A673 (cell line): ENCODE measurements at regions not wholly inside any gene's neighbourhood (a gene's known extent, or its start where the extent isn't known, plus 50 kb on each side); places are given as distances from the start of the nearest gene placed in this dataset.

Source experiments
- EZH2 ChIP-seq: fragments of 200-600 bp; sonication (generic); IDR thresholded peaks from 2 replicates; pipeline ENCODE4 v1.6.1; 2017; ENCODE audit warnings: borderline replicate concordance, low read depth, mild to moderate bottlenecking, mixed read lengths, antibody characterized with exemption, low read length; ENCODE audit not compliant: poor library complexity, severe bottlenecking
- TF ChIP-seq, protein P1 (sequence below): fragments of 300-800, 200-600 bp; sonication (generic); conservative IDR thresholded peaks from 2 replicates; pipeline ENCODE4 v1.5.1; 2017; ENCODE audit warnings: low read depth, mild to moderate bottlenecking, antibody characterized with exemption, low read length, moderate library complexity, mixed read lengths

DNA sequence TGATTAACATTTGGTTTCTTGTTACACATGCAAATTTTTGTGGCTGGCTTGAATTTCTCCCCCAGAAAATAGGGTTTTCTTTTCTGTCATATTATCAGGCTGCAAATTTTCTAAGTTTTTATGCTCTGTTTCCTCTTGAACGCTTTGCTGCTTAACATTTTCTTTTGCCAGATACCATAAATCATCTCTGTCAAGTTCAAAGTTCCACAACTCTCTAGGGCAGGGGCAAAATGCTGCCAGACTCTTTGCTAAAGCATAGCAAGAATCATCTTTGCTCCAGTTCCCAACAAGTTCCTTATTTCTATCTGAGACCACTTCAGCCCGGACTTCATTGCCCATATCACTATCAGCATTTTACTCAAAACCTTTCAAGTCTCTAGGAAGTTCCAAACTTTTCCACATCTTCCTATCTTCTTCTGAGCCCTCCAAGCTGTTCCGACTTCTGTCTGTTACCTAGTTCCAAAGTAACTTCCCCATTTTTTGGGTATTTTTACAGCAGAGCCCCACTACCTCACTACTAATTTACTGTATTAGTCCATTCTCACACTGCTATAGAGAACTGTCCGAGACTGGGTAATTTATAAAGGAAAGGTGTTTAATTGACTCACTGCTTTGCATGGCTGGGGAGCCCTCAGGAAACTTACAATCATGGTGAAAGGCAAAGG lies 486.9 kb upstream of the NCAM2 start:
- TF ChIP-seq, protein P1, sequence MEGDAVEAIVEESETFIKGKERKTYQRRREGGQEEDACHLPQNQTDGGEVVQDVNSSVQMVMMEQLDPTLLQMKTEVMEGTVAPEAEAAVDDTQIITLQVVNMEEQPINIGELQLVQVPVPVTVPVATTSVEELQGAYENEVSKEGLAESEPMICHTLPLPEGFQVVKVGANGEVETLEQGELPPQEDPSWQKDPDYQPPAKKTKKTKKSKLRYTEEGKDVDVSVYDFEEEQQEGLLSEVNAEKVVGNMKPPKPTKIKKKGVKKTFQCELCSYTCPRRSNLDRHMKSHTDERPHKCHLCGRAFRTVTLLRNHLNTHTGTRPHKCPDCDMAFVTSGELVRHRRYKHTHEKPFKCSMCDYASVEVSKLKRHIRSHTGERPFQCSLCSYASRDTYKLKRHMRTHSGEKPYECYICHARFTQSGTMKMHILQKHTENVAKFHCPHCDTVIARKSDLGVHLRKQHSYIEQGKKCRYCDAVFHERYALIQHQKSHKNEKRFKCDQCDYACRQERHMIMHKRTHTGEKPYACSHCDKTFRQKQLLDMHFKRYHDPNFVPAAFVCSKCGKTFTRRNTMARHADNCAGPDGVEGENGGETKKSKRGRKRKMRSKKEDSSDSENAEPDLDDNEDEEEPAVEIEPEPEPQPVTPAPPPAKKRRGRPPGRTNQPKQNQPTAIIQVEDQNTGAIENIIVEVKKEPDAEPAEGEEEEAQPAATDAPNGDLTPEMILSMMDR, result no peak
- no peak for TF ChIP-seq EZH2
